ENCODE measurements at regions not wholly inside any gene's neighbourhood (a gene's known extent, or its start where the extent isn't known, plus 50 kb on each side); places are given as distances from the start of the nearest gene placed in this dataset.

GRCh38 chr4:171621646-171622045 is 191.6 kb upstream of the GALNTL6 start:
- TF ChIP-seq CTCF (IDR thresholded peaks at IDR 0.05) (no peak), POLR2A (IDR thresholded peaks at IDR 0.05) (no peak)
